OCI-LY3 (cell line): ENCODE measurements at regions not wholly inside any gene's neighbourhood (a gene's known extent, or its start where the extent isn't known, plus 50 kb on each side); places are given as distances from the start of the nearest gene placed in this dataset.

ENCODE experiments used
- H2AFZ ChIP-seq: fragments of 200-600, 300-600 bp; shearing (Covaris generic); 2 replicates; pipeline ENCODE4 v1.6.0; 2014; ENCODE audit warnings: antibody characterized with exemption, low read depth, low read length
- H3K27ac ChIP-seq: fragments of 200-600, 300-600 bp; sonication (generic); 2 replicates; pipeline ENCODE4 v1.5.1; 2014; ENCODE audit warnings: mild to moderate bottlenecking, low read length, moderate library complexity, mixed read lengths
- H3K27me3 ChIP-seq: fragments of 200-600, 300-600 bp; sonication (generic); 2 replicates; pipeline ENCODE4 v1.6.1; 2014; ENCODE audit warnings: low read depth, low read length, mixed read lengths
- H3K36me3 ChIP-seq: fragments of 200-600, 300-600 bp; sonication (generic); replicated peaks from 2 replicates; pipeline ENCODE3; 2014; ENCODE audit warnings: low read depth, low read length, mixed read lengths
- H3K4me1 ChIP-seq: fragments of 300-600, 200-600 bp; sonication (generic); 2 replicates; pipeline ENCODE4 v1.6.1; 2014; ENCODE audit warnings: low read length, mixed read lengths
- H3K4me2 ChIP-seq: fragments of 200-600, 300-600 bp; sonication (generic); 2 replicates; pipeline ENCODE4 v1.6.1; 2014; ENCODE audit warnings: low read length, mixed read lengths
- H3K4me3 ChIP-seq: fragments of 300-600, 200-600 bp; sonication (generic); 2 replicates; pipeline ENCODE4 v1.5.1; 2014; ENCODE audit warnings: antibody characterized with exemption, mild to moderate bottlenecking, low read length, moderate library complexity
- H3K79me2 ChIP-seq: fragments of 300-600, 200-600 bp; shearing (Covaris generic); 2 replicates; pipeline ENCODE4 v1.6.1; 2014; ENCODE audit warnings: mild to moderate bottlenecking, low read length, mixed read lengths
- H3K9ac ChIP-seq: fragments of 300-600, 200-600 bp; shearing (Covaris generic); 2 replicates; pipeline ENCODE4 v1.6.0; 2014; ENCODE audit warnings: mild to moderate bottlenecking, low read length, moderate library complexity
- H3K9me3 ChIP-seq: fragments of 200-600, 300-600 bp; shearing (Covaris generic); 2 replicates; pipeline ENCODE4 v1.6.1; 2014; ENCODE audit warnings: low read length, mixed read lengths; ENCODE audit not compliant: insufficient read depth
- H4K20me1 ChIP-seq: fragments of 200-600, 300-600 bp; sonication (generic); 2 replicates; pipeline ENCODE4 v1.6.1; 2016; ENCODE audit warnings: low read length, mixed read lengths; ENCODE audit not compliant: insufficient read depth
- EZH2phosphoT487 ChIP-seq: fragments of 200-600 bp; shearing (Covaris generic); IDR thresholded peaks from 2 replicates; pipeline ENCODE4 v1.6.1; 2018; ENCODE audit warnings: antibody characterized with exemption, mixed run types, low read depth
- TF ChIP-seq, protein P1 (sequence below): fragments of 200-600, 300-600 bp; sonication (generic); IDR thresholded peaks from 2 replicates; pipeline ENCODE4 v1.5.1; 2014; ENCODE audit warnings: antibody characterized with exemption, low read length, low read depth

DNA sequence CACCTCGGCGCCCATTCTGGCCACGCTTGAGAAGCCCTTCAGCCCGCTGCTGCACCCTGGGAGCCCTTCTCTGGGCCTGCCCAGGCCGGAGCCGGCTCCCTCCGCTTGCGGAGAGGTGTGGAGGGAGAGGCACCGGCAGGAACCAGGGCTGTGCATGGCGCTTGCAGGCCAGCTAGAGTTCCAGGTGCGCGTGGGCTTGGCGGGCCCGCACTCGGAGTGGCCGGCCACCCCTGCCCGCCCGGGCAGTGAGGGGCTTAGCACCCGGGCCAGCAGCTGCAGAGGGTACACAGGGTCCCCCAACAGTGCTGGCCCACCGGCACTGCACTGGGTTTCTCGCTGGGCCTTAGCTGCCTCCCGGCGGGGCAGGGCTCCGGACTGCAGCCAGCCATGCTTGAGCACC, 72.3 kb upstream of the SYK start:
- peaks cover 7% of the 10 kb centered on the region for H3K4me1 ChIP-seq

DNA sequence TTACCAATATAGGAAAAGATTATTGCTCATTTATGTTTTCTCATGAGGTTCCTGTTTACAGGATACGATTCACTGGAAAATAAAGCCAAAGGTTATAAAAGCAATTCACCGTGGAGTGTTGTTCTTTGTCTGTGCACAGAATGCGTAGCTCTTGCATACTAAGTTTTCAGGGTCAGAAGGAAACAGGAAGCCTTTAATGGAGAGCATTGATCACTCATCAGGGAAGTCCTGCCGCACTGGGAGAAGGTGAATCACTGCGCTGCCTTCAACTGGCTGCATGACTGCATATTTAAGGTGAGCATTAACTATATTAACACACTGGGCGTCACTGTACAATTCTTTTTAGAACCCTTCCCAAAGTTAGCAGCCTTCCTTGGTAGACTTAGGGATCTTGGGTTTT, 74.1 kb upstream of the SYK start:
- no peaks in the 10 kb centered on the region for H3K36me3 ChIP-seq
- no peaks in the 10 kb centered on the region for H4K20me1 ChIP-seq
- H3K9me3 ChIP-seq = no peaks in the 10 kb centered on the region
- TF ChIP-seq, protein P1, sequence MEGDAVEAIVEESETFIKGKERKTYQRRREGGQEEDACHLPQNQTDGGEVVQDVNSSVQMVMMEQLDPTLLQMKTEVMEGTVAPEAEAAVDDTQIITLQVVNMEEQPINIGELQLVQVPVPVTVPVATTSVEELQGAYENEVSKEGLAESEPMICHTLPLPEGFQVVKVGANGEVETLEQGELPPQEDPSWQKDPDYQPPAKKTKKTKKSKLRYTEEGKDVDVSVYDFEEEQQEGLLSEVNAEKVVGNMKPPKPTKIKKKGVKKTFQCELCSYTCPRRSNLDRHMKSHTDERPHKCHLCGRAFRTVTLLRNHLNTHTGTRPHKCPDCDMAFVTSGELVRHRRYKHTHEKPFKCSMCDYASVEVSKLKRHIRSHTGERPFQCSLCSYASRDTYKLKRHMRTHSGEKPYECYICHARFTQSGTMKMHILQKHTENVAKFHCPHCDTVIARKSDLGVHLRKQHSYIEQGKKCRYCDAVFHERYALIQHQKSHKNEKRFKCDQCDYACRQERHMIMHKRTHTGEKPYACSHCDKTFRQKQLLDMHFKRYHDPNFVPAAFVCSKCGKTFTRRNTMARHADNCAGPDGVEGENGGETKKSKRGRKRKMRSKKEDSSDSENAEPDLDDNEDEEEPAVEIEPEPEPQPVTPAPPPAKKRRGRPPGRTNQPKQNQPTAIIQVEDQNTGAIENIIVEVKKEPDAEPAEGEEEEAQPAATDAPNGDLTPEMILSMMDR = no peak
- TF ChIP-seq EZH2phosphoT487 = no peak
- H3K27me3 ChIP-seq = no peaks in the 10 kb centered on the region
- no peaks in the 10 kb centered on the region for H3K79me2 ChIP-seq
- H3K4me2 ChIP-seq = no peak overlapping the region
- H3K27ac ChIP-seq = no peak overlapping the region
- no peak overlapping the region for H3K9ac ChIP-seq
- H3K4me3 ChIP-seq = no peak overlapping the region
- peaks cover 11% of the 10 kb centered on the region for H3K4me1 ChIP-seq
- H2AFZ ChIP-seq = no peak overlapping the region

More for the DNA sequence above, 72.3 kb upstream of the SYK start:
- H3K27me3 ChIP-seq = no peaks in the 10 kb centered on the region
- H3K36me3 ChIP-seq = no peaks in the 10 kb centered on the region
- no peak overlapping the region for H3K9ac ChIP-seq
- H4K20me1 ChIP-seq = no peaks in the 10 kb centered on the region
- H3K4me2 ChIP-seq = no peak overlapping the region
- no peak overlapping the region for H3K27ac ChIP-seq
- H3K4me3 ChIP-seq = no peak overlapping the region
- H2AFZ ChIP-seq = no peak overlapping the region
- no peaks in the 10 kb centered on the region for H3K9me3 ChIP-seq
- TF ChIP-seq, protein P1 = no peak
- TF ChIP-seq EZH2phosphoT487 = no peak
- H3K79me2 ChIP-seq = no peaks in the 10 kb centered on the region

DNA sequence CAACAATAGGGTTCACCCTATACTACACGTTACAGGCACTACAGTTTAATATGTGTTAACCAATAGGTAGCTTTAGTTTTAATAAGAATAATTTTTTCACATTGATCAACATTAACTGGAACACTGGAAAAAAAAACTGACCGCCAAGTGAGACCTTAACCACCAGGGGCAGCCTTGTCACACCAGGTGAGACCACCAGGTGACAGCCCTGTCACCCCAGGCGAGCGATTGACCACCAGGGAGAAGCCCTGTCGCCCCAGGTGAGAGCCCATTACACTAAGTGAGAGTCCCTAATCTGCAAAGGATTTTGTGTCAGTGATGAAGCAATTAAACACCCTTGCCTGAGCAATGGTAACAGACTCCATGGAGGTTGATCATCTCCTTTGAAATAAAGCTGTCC, 75.4 kb upstream of the SYK start:
- Histone ChIP-seq H3K9me3 (no peaks in the 10 kb centered on the region), H3K4me3 (no peak overlapping the region), H3K27me3 (no peaks in the 10 kb centered on the region), H3K4me2 (no peak overlapping the region), H4K20me1 (no peaks in the 10 kb centered on the region), H3K4me1 (peaks cover 11% of the 10 kb centered on the region), H3K79me2 (no peaks in the 10 kb centered on the region), H3K36me3 (no peaks in the 10 kb centered on the region), H3K9ac (no peak overlapping the region), H2AFZ (no peak overlapping the region), H3K27ac (no peak overlapping the region)
- TF ChIP-seq, protein P1 = peak; percentile 34; the same call in 1 of the 2 replicates
- no peak for TF ChIP-seq EZH2phosphoT487

DNA sequence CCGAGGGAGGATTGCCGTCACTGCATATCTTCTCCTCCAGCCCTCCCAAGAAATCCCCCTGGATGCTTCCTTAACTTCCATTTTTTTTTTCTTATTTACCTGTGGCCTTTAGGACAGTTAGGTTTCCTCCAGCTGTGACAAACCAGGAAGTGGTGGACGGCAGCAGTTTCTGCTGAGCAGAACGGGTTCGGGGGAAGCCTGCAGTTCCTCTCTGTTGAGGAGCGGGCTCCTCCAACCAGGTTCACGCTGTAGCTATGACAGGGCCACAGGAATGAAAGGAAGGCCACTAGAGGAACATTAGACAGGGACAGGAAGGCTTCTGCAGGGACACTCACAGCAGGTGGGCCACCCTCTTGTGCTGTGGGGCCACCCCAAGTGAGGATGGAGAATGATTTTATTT, 76.7 kb upstream of the SYK start:
- no peaks in the 10 kb centered on the region for H3K9me3 ChIP-seq
- H3K36me3 ChIP-seq = no peaks in the 10 kb centered on the region
- TF ChIP-seq, protein P1 = no peak
- no peak for TF ChIP-seq EZH2phosphoT487
- H3K4me2 ChIP-seq = no peak overlapping the region
- H3K79me2 ChIP-seq = no peaks in the 10 kb centered on the region
- no peak overlapping the region for H3K9ac ChIP-seq
- H2AFZ ChIP-seq = no peak overlapping the region; the same call in 1 of the 2 replicates
- H3K4me3 ChIP-seq = no peak overlapping the region
- no peaks in the 10 kb centered on the region for H3K27me3 ChIP-seq
- H3K27ac ChIP-seq = no peak overlapping the region
- H3K4me1 ChIP-seq = peaks cover 11% of the 10 kb centered on the region
- no peaks in the 10 kb centered on the region for H4K20me1 ChIP-seq
